GM19351 (cell line): ENCODE measurements at regions not wholly inside any gene's neighbourhood (a gene's known extent, or its start where the extent isn't known, plus 50 kb on each side); places are given as distances from the start of the nearest gene placed in this dataset.

Experiments used
- ATAC-seq: cut with Tn5 transposase; IDR thresholded peaks from one replicate; pipeline ENCODE4 v1.9.1; 2021; ENCODE audit warnings: mild to moderate bottlenecking, moderate library complexity; ENCODE audit not compliant: unreplicated experiment

DNA sequence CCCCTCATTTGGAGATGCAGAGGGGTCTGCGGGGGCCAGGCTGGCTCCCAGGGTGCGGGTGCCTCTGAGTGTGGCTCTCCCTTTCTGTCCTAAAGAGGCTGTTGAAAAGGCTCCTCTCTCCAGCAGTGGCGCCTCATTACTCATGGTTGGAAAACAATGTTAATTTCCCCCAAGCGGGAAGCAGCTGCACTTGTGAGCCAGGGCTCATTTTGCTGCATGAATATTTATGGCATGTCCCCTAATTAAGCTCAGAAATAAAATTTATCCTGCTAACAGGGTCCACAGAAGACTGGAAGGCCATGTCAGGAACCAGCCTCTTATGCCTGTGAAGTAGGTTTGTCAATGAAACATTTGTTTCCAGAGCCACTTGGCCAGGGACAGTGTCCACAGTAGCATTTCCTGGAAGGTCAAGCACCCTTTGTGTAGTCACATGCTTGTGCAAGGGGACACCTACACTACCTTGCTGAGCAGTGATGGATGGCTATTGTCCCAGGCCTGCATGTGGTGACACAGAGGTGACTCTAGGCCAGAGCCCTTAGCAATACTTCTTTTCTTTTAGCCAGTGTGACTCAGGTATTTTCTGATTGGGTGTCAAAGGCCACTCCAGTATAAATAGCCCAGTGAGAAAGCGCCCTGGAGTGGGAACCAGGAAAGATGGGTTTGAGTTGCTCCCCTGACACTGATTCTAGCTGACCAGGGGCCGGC is 259.0 kb downstream of the FOXD2 start:
- no peak for ATAC-seq

GRCh38 chr1:47697616-47698335 is 259.9 kb downstream of the FOXD2 start:
- no peak for ATAC-seq

DNA sequence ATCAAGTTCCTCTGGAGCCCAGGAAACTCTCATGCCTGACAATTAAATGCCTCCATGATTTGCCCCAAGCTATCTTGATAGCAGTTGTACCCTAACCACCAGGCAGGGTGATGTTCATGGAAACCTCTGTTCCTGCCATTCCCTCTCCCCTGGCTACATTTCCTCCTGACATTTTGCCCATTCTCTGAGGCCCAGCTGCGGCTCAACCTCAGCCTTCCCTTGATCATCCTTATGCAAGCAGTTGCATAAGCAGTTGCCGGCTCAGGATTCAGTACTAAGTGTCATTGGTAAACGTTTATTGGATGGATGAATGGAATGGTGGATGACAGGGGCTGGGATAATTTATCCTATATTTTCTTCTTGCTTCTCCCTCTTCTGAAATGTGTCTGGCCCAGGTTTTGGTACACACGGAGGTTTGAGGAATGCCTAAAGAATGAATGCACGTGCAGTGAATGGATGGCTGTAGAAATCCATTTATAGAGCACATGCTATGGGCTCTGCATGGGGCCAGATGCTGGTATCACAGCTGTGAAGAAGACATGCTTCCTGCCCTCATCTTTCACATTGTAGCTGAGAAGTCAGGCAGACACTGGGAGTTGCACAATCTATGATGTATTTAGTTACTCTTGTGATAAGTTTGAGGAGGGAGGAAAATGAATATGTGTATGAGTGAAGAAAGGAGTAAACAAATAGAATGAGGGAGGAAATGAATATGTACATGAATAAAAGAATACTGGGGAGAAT is 261.8 kb downstream of the FOXD2 start:
- no peak for ATAC-seq

DNA sequence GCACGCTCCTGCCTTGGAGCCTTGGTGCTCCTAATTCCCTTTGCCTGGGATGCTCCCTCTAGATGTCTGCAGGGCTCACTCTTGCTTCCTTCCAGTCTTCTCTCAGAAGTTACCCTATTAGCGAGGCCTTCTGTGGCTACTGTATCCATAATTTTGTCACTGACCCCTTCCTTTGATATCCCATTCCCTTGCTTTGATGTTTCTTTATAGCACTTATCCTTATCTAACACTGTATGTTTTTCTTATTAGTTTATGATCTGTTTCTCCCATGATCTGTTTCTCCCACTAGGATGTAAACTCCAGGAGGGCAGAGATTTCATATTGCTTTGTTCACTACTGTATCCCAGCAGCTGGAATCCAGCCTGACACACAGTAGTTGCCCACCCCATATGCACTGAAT is 263.4 kb downstream of the FOXD2 start:
- no peak for ATAC-seq

DNA sequence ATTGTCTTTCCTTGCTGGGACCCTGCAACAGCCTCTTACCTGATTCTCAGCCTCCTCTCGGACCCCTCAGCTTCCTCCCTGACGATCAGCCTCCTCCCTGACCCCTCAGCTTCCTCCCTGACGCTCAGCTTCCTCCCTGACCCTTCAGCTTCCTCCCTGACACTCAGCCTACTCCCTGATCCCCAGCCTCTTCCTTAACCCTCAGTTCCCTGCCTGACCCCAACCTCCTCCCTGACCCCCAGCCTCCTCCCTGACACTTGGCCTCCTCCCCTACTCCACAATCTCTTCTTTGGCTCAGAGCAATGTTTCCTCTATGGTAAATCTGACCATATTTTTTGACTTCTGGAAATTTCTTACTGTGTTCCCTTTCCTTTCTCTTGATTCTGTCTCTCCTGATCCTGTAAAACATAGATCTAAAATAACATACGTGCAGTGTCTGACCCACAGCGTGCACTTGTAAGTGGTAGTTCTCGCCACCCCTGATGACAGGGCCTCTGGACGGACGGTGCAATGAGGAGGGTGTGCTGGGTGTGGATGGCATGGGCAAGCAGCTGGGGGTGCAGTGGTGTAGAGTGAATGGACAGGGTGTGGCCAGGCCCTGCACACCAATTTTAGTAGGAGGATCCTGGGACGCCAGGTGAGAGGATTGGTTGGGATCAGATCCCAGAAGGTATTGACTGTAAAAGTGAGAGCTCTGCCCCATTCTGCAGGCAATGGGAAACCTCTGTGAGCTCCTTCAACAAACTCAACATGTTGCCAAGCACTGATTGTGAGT is 264.1 kb downstream of the FOXD2 start:
- ATAC-seq = no peak

- no peak for ATAC-seq
These were observed 265.4 kb downstream of the FOXD2 start for GRCh38 chr1:47703156-47703825.

- ATAC-seq = no peak
These were observed 266.2 kb downstream of the FOXD2 start for GRCh38 chr1:47703981-47704596.

GRCh38 chr1:47705517-47706130 is 267.8 kb downstream of the FOXD2 start:
- no peak for ATAC-seq

- no peak for ATAC-seq
These were observed 269.7 kb downstream of the FOXD2 start for GRCh38 chr1:47707503-47707902.

- no peak for ATAC-seq
These were observed 270.2 kb downstream of the FOXD2 start for GRCh38 chr1:47708019-47708535.

- ATAC-seq = no peak
These were observed 270.8 kb downstream of the FOXD2 start for GRCh38 chr1:47708658-47709018.

- ATAC-seq = no peak
These were observed 271.4 kb downstream of the FOXD2 start for GRCh38 chr1:47709019-47709871.

DNA sequence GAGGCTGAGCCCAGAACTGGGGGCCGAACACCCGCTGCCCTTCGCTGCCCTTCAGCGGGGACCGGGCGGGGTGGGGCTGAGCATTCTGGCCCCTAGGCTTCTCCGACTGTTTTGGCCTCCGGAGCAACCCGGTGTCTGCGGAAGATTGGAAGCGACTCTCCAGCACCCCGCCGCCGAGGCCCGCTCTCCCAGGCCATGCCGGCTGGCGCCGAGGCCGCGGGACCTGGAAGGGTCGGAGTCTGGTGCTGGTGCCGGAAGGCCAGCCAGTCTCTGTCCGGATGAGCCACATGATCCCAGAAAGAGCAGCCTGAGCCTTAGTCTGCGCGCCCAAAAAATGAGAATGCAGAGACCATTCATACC is 272.0 kb downstream of the FOXD2 start:
- ATAC-seq = no peak

DNA sequence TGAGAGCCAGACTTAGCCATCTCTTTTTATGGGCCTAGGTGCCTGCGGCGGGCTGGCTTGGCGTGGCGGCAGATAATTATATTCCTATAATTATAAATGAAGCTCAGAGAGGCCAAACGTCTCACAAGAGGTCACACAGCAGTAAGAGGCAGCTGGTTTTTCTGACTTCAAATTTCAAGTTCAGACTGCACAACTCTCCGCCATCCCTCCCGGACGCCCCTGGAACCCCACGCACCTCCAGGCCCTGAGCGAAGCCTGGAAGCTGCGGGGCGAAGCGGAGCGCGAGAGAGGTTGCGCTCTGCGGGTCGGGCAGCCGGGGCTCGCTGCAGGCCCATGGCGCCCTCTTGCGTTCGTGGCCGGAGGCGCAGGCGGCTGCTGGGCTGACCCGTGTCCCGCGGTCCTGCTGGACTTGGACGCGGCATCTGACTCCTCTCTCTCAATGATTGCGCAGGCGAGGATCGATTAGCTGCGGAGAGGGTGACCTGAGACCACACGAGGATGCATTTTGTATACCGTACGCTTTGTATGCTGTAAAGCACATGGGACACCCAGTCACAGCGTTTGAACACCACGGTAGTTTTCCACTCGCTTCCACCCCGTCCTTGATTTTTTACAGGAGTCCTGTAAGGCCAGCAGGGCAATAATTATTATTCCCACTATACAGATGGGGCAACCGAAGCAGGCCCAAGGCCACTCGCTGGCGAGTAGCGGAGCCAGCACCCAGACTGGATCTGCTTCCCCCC is 272.7 kb downstream of the FOXD2 start:
- peak; percentile 72 for ATAC-seq
